HPDE6-E6E7 (cell line): ENCODE measurements at regions not wholly inside any gene's neighbourhood (a gene's known extent, or its start where the extent isn't known, plus 50 kb on each side); places are given as distances from the start of the nearest gene placed in this dataset.

Experiments used
- DNase-seq: peaks from one replicate; pipeline ENCODE4 v3.0.0; 2011; ENCODE audit warnings: missing footprints; ENCODE audit errors: extremely low spot score

GRCh38 chr11:13062115-13062514 is 53.0 kb downstream of the RASSF10 start:
- no peak for DNase-seq

GRCh38 chr11:13064593-13064992 is 55.5 kb downstream of the RASSF10 start:
- no peak for DNase-seq

GRCh38 chr11:13065200-13065787 is 56.2 kb downstream of the RASSF10 start:
- no peak for DNase-seq

GRCh38 chr11:13068211-13068610 is 59.1 kb downstream of the RASSF10 start:
- no peak for DNase-seq

- DNase-seq: peak; percentile 95
Observed at GRCh38 chr11:13073119-13073981, 64.2 kb downstream of the RASSF10 start.

GRCh38 chr11:13074714-13075464 is 65.8 kb downstream of the RASSF10 start:
- DNase-seq: no peak

GRCh38 chr11:13076961-13077360 is 67.8 kb downstream of the RASSF10 start:
- no peak for DNase-seq

- DNase-seq: no peak
Observed at GRCh38 chr11:13080861-13081260, 71.7 kb downstream of the RASSF10 start.

GRCh38 chr11:13082588-13082987 is 73.5 kb downstream of the RASSF10 start:
- no peak for DNase-seq

- no peak for DNase-seq
Observed at GRCh38 chr11:13090228-13090708, 81.2 kb downstream of the RASSF10 start.

- peak; percentile 71 for DNase-seq
Observed at GRCh38 chr11:13091373-13091772, 82.3 kb downstream of the RASSF10 start.

- DNase-seq: no peak
Observed at GRCh38 chr11:13091804-13092203, 82.7 kb downstream of the RASSF10 start.

- DNase-seq: no peak
Observed at GRCh38 chr11:13094930-13095687, 86.0 kb downstream of the RASSF10 start.

GRCh38 chr11:13098063-13098462 is 88.9 kb downstream of the RASSF10 start:
- DNase-seq: peak; percentile 88

- no peak for DNase-seq
Observed at GRCh38 chr11:13098616-13099289, 89.6 kb downstream of the RASSF10 start.

GRCh38 chr11:13101644-13102512 is 92.8 kb downstream of the RASSF10 start:
- DNase-seq: no peak

- DNase-seq: no peak
Observed at GRCh38 chr11:13102513-13102840, 93.4 kb downstream of the RASSF10 start.

- DNase-seq: no peak
Observed at GRCh38 chr11:13102865-13103539, 93.9 kb downstream of the RASSF10 start.

- no peak for DNase-seq
Observed at GRCh38 chr11:13103962-13104554, 94.9 kb downstream of the RASSF10 start.
